Cardiac septum (tissue), 1 donor: ENCODE measurements at regions not wholly inside any gene's neighbourhood (a gene's known extent, or its start where the extent isn't known, plus 50 kb on each side); places are given as distances from the start of the nearest gene placed in this dataset.
"Not testable (repeated sequence)": the region's sequence is repeated elsewhere in the genome, so short reads cannot be mapped to it uniquely, and the experiment has no call there.

Experiments used
- DNase-seq: peaks from one replicate; pipeline ENCODE4 v3.0.0-alpha.2; 2020; ENCODE audit warnings: low spot score
- intact Hi-C: fragments of 100-400 bp; cut with DNase I; formaldehyde crosslinking; loops from one replicate; pipeline ENCODE4 v1.14.0; 2022
- donor health status: DM: no; HTN: no; CAD: no.

- intact Hi-C loops = no loop called here
- no peak for DNase-seq
Observed at GRCh38 chr11:97033178-97033577, 643.4 kb downstream of the JRKL start.

GRCh38 chr11:97048481-97048880 lies 658.7 kb downstream of the JRKL start:
- DNase-seq = no peak
- intact Hi-C loops = no loop called here

- intact Hi-C loops = no loop called here
- no peak for DNase-seq
Observed at GRCh38 chr11:97060184-97060583, 670.4 kb downstream of the JRKL start.

- intact Hi-C loops = no loop called here
- DNase-seq = no peak
Observed at GRCh38 chr11:97069160-97069559, 679.3 kb downstream of the JRKL start.

GRCh38 chr11:97072420-97072819 lies 682.6 kb downstream of the JRKL start:
- intact Hi-C loops = no loop called here
- no peak for DNase-seq

- intact Hi-C loops, DNase-seq: not testable (repeated sequence)
Observed at GRCh38 chr11:97076666-97077065, 686.9 kb downstream of the JRKL start.

- no peak for DNase-seq
- intact Hi-C loops = no loop called here
Observed at GRCh38 chr11:97078443-97078842, 688.6 kb downstream of the JRKL start.

- no peak for DNase-seq
- intact Hi-C loops = no loop called here
Observed at GRCh38 chr11:97079244-97079643, 689.4 kb downstream of the JRKL start.

GRCh38 chr11:97087419-97087818 lies 697.6 kb downstream of the JRKL start:
- intact Hi-C loops = no loop called here
- DNase-seq = no peak

GRCh38 chr11:97092823-97093222 lies 703.0 kb downstream of the JRKL start:
- DNase-seq = no peak
- intact Hi-C loops = no loop called here

- intact Hi-C loops, DNase-seq: not testable (repeated sequence)
Observed at GRCh38 chr11:97102180-97102579, 712.4 kb downstream of the JRKL start.

GRCh38 chr11:97107604-97108003 lies 717.8 kb downstream of the JRKL start:
- DNase-seq = no peak

GRCh38 chr11:97109078-97109477 lies 719.3 kb downstream of the JRKL start:
- DNase-seq = no peak

More at GRCh38 chr11:97107604-97108003, 717.8 kb downstream of the JRKL start:
- intact Hi-C loops = no loop called here

GRCh38 chr11:97110376-97110775 lies 720.6 kb downstream of the JRKL start:
- intact Hi-C loops = no loop called here
- no peak for DNase-seq

More at GRCh38 chr11:97109078-97109477, 719.3 kb downstream of the JRKL start:
- intact Hi-C loops = no loop called here

GRCh38 chr11:97111559-97111958 lies 721.7 kb downstream of the JRKL start:
- intact Hi-C loops = no loop called here
- no peak for DNase-seq

- intact Hi-C loops = no loop called here
- no peak for DNase-seq
Observed at GRCh38 chr11:97118614-97119200, 728.9 kb downstream of the JRKL start.

- no peak for DNase-seq
- intact Hi-C loops = no loop called here
Observed at GRCh38 chr11:97123237-97123636, 733.4 kb downstream of the JRKL start.

GRCh38 chr11:97136067-97136466 lies 746.3 kb downstream of the JRKL start:
- DNase-seq = no peak
- intact Hi-C loops = no loop called here

GRCh38 chr11:97140885-97141494 lies 751.2 kb downstream of the JRKL start:
- intact Hi-C loops = loop anchor here (10.0 kb wide), 3 partner anchors 316 to 676 kb away; no protein-coding TSS in a partner anchor
- no peak for DNase-seq

GRCh38 chr11:97143463-97143862 lies 753.6 kb downstream of the JRKL start:
- DNase-seq = no peak
- intact Hi-C loops = loop anchor here (10.0 kb wide), 3 partner anchors 319 to 679 kb away; no protein-coding TSS in a partner anchor

GRCh38 chr11:97149741-97150140 lies 759.9 kb downstream of the JRKL start:
- intact Hi-C loops = loop anchor here (10.0 kb wide), 3 partner anchors 325 to 685 kb away; no protein-coding TSS in a partner anchor
- no peak for DNase-seq
